ENCODE measurements at regions not wholly inside any gene's neighbourhood (a gene's known extent, or its start where the extent isn't known, plus 50 kb on each side); places are given as distances from the start of the nearest gene placed in this dataset.

GRCh38 chr21:38182370-38182985 lies 74.3 kb upstream of the KCNJ15 start:
- TF ChIP-seq JUNB (IDR thresholded peaks at IDR 0.05) (no peak), CHD4 (IDR thresholded peaks at IDR 0.05) (no peak), RCOR1 (conservative IDR thresholded peaks at IDR 0.05; ENCODE audit: low read depth, low read length) (no peak), MAX (IDR thresholded peaks at IDR 0.05; ENCODE audit: low read depth, low read length) (no peak), SUPT20H (IDR thresholded peaks at IDR 0.05; ENCODE audit: borderline replicate concordance, control insufficient read depth, low read depth, low read length) (no peak), FOS (IDR thresholded peaks at IDR 0.05; ENCODE audit: borderline replicate concordance, extremely low read depth, insufficient read length) (no peak)
